A549 (cell line): ENCODE measurements at regions not wholly inside any gene's neighbourhood (a gene's known extent, or its start where the extent isn't known, plus 50 kb on each side); places are given as distances from the start of the nearest gene placed in this dataset.
A peak's percentile ranks its signal among the peaks of the same experiment; 100 is the strongest.

ENCODE experiments used
- ATAC-seq, 2 experiments: fragments of 200-7000 bp in 1 of 2; fragments of >200 bp in 1 of 2; cut with Nextera tagmentation in 1 of 2; cut with Tn5 transposase in 1 of 2; 3 replicates each; pipeline versions ENCODE4 v1.8.0 to v1.9.1; 2018 to 2020; ENCODE audit warnings: mild to moderate bottlenecking in 1 of 2, moderate library complexity in 1 of 2
- CTCF ChIA-PET: fragments of 300-600 bp; sonication (Branson Sonifier 250); formaldehyde crosslinking; extraction: SDS; loops from one replicate; lab custom pipeline; 2021; ENCODE audit warnings: antibody characterized with exemption, inconsistent platforms; lab: Yijun Ruan, JAX
- POLR2A ChIA-PET: fragments of 350-600 bp; formaldehyde crosslinking; extraction: SDS; loops from one replicate; lab custom pipeline; 2021; ENCODE audit warnings: antibody characterized with exemption, inconsistent platforms; lab: Yijun Ruan, JAX
- DNase-seq, 2 experiments: peaks; one replicate each; pipeline versions ENCODE4 v3.0.0 to v3.0.0-alpha.2; 2011 to 2016; ENCODE audit warnings: low read depth in 1 of 2, low spot score in 1 of 2
- FAIRE-seq: peaks from 2 replicates; lab custom pipeline; 2011; peaks lifted over from hg19 to GRCh38; lab: Jason Lieb, UNC
- H3K27ac ChIP-seq, 2 experiments: fragments of >200 bp; sonication (Bioruptor Twin); formaldehyde crosslinking; 3 replicates each; pipeline ENCODE4 v1.5.1; 2016 to 2017
- H3K4me1 ChIP-seq: fragments of >200 bp; sonication (Bioruptor Twin); formaldehyde crosslinking; 3 replicates; pipeline ENCODE4 v1.6.1; 2016
- H3K4me2 ChIP-seq: fragments of >200 bp; sonication (Bioruptor Twin); formaldehyde crosslinking; 3 replicates; pipeline ENCODE4 v1.6.1; 2016
- H3K4me3 ChIP-seq: fragments of >200 bp; sonication (Bioruptor Twin); formaldehyde crosslinking; 3 replicates; pipeline ENCODE4 v1.5.1; 2016
- H3K9me3 ChIP-seq: fragments of >200 bp; sonication (Bioruptor Twin); formaldehyde crosslinking; 3 replicates; pipeline ENCODE4 v1.6.1; 2016
- CBX2 ChIP-seq: fragments of 200-600 bp; sonication (generic); IDR thresholded peaks from 2 replicates; pipeline ENCODE4 v1.6.1; 2016; ENCODE audit warnings: low read depth, mild to moderate bottlenecking, borderline replicate concordance
- CBX8 ChIP-seq: fragments of 200-600 bp; sonication (generic); IDR thresholded peaks from 2 replicates; pipeline ENCODE4 v1.6.1; 2016
- CHD4 ChIP-seq: fragments of 200-600 bp; sonication (generic); IDR thresholded peaks from 2 replicates; pipeline ENCODE4 v1.6.1; 2016; ENCODE audit warnings: antibody characterized with exemption, mild to moderate bottlenecking, borderline replicate concordance
- EHMT2 ChIP-seq: fragments of 200-600 bp; sonication (generic); IDR thresholded peaks from 2 replicates; pipeline ENCODE4 v1.6.1; 2016; ENCODE audit warnings: antibody characterized with exemption, low read depth, mild to moderate bottlenecking, moderate library complexity
- ELK1 ChIP-seq: fragments of 150-350 bp; IDR thresholded peaks from 2 replicates; pipeline ENCODE4 v1.6.1; 2014; ENCODE audit warnings: low read depth, mild to moderate bottlenecking, low read length
- EP300 ChIP-seq, 2 experiments: fragments of >200 bp; sonication (Bioruptor Twin); formaldehyde crosslinking; IDR thresholded peaks; 2 replicates in 1 of 2; 3 replicates in 1 of 2; pipeline ENCODE4 v1.6.1; 2016 to 2017
- HES2 ChIP-seq: fragments of >200 bp; sonication (Bioruptor Twin); formaldehyde crosslinking; IDR thresholded peaks from 2 replicates; pipeline ENCODE4 v1.6.1; 2016
- HEYL ChIP-seq: fragments of 250-450 bp; sonication (Bioruptor Pico); IDR thresholded peaks from 2 replicates; pipeline ENCODE4 v1.8.0; 2021; ENCODE audit warnings: mild to moderate bottlenecking, moderate library complexity
- HMGXB4 ChIP-seq: fragments of 250-450 bp; sonication (Bioruptor Pico); IDR thresholded peaks from 2 replicates; pipeline ENCODE4 v1.5.0; 2021; ENCODE audit warnings: mild to moderate bottlenecking, moderate library complexity, borderline replicate concordance
- HOXA7 ChIP-seq: fragments of 250-450 bp; sonication (Bioruptor Pico); IDR thresholded peaks from 2 replicates; pipeline ENCODE4 v1.5.0; 2020; ENCODE audit warnings: mild to moderate bottlenecking, moderate library complexity
- HOXB5 ChIP-seq: fragments of 250-450 bp; sonication (Bioruptor Pico); IDR thresholded peaks from 2 replicates; pipeline ENCODE4 v1.5.0; 2020; ENCODE audit warnings: mild to moderate bottlenecking, moderate library complexity
- KDM1A ChIP-seq: fragments of 200-600 bp; sonication (generic); IDR thresholded peaks from 2 replicates; pipeline ENCODE4 v1.6.1; 2016; ENCODE audit warnings: low read depth, mild to moderate bottlenecking
- MAFK ChIP-seq: fragments of 450-650 bp; IDR thresholded peaks from 2 replicates; pipeline ENCODE4 v1.6.1; 2014; ENCODE audit not compliant: partially characterized antibody
- NFE2L2 ChIP-seq: fragments of 150-350 bp; conservative IDR thresholded peaks from 2 replicates; pipeline ENCODE4 v1.6.1; 2014; ENCODE audit warnings: low read length
- NPAS2 ChIP-seq: fragments of 250-450 bp; sonication (Bioruptor Pico); IDR thresholded peaks from 2 replicates; pipeline ENCODE4 v1.8.0; 2022; ENCODE audit warnings: mild to moderate bottlenecking, moderate library complexity, borderline replicate concordance
- NR3C1 ChIP-seq: fragments of >200 bp; sonication (Bioruptor Twin); formaldehyde crosslinking; IDR thresholded peaks from 3 replicates; pipeline ENCODE4 v1.6.1; 2017
- POLR2A ChIP-seq: IDR thresholded peaks from 2 replicates; pipeline ENCODE4 v1.6.1; 2012; ENCODE audit warnings: mild to moderate bottlenecking, low read length
- REST ChIP-seq: fragments of 200-600 bp; sonication (generic); IDR thresholded peaks from 2 replicates; pipeline ENCODE4 v1.6.1; 2016; ENCODE audit warnings: antibody characterized with exemption, mild to moderate bottlenecking, moderate library complexity
- RFX5 ChIP-seq: fragments of 450-650 bp; IDR thresholded peaks from 2 replicates; pipeline ENCODE4 v1.7.1; 2014; ENCODE audit warnings: antibody characterized with exemption, mild to moderate bottlenecking, moderate library complexity
- USF2 ChIP-seq: fragments of 450-650 bp; IDR thresholded peaks from 2 replicates; pipeline ENCODE4 v1.6.1; 2014; ENCODE audit warnings: antibody characterized with exemption
- ZFP36 ChIP-seq: fragments of 450-650 bp; IDR thresholded peaks from 2 replicates; pipeline ENCODE4 v1.6.1; 2014; ENCODE audit warnings: borderline replicate concordance; ENCODE audit not compliant: partially characterized antibody
- WGBS: methylation state at CpG from one replicate; pipeline ENCODE4 v1.1.6; 2017; ENCODE audit errors: missing lambda C conversion rate; 5-methylcytosine and 5-hydroxymethylcytosine counted together

- ATAC-seq (no peak), FAIRE-seq (no peak), DNase-seq (no peak)
- Histone ChIP-seq H3K4me2 (no peak overlapping the region), H3K4me3 (no peak overlapping the region), H3K9me3 (no peaks in the 10 kb centered on the region), H3K4me1 (no peaks in the 10 kb centered on the region), H3K27ac (no peak overlapping the region)
- WGBS: 68% methylated on average over 3 of the region's 3 CpGs
- POLR2A ChIA-PET: no interaction called here
- CTCF ChIA-PET: interaction anchor here (0.7 kb wide), 1 partner anchor 13 kb away, joined by 3 read pairs; no protein-coding TSS in a partner anchor
- TF ChIP-seq EP300 (IDR thresholded peaks at IDR 0.05) (no peak), CBX2 (no peak), MAFK (peak; percentile 50), HOXA7 (CRISPR knock-in tag) (no peak), HOXB5 (CRISPR knock-in tag) (no peak), ELK1 (no peak), ZFP36 (no peak)
Measured at GRCh38 chr13:79716191-79716590, 235.2 kb downstream of the NDFIP2 start.

GRCh38 chr13:79711631-79712030 is 230.7 kb downstream of the NDFIP2 start:
- DNase-seq (no peak), FAIRE-seq (no peak), ATAC-seq (no peak)
- H3K27ac ChIP-seq: no peak overlapping the region
- H3K4me3 ChIP-seq: no peak overlapping the region
- ChIA-PET POLR2A (no interaction called here), CTCF (no interaction called here)
- no peak overlapping the region for H3K4me2 ChIP-seq
- peaks cover 13% of the 10 kb centered on the region; the same call in 2 of the 3 replicates for H3K4me1 ChIP-seq
- no peaks in the 10 kb centered on the region for H3K9me3 ChIP-seq
- TF ChIP-seq USF2 (no peak), CBX8 (no peak), RFX5 (no peak), EHMT2 (no peak), NFE2L2 (no peak), HMGXB4 (CRISPR knock-in tag) (no peak), HES2 (no peak), CHD4 (no peak), KDM1A (no peak), NR3C1 (no peak), HEYL (CRISPR knock-in tag) (no peak), POLR2A (no peak), REST (no peak), NPAS2 (CRISPR knock-in tag) (no peak)
